Fibroblast of pulmonary artery (primary cell): ENCODE measurements at regions not wholly inside any gene's neighbourhood (a gene's known extent, or its start where the extent isn't known, plus 50 kb on each side); places are given as distances from the start of the nearest gene placed in this dataset.

Source experiments
- DNase-seq: peaks from one replicate; pipeline ENCODE4 v3.0.0-alpha.2; 2010; ENCODE audit warnings: low read depth
- H3K4me3 ChIP-seq: replicated peaks from 2 replicates; pipeline ENCODE4 v1.5.1; 2011; ENCODE audit warnings: low read depth, mild to moderate bottlenecking, control low read depth, low read length, moderate library complexity
- CTCF ChIP-seq: IDR thresholded peaks from 2 replicates; pipeline ENCODE4 v1.5.1; 2011; ENCODE audit warnings: mild to moderate bottlenecking, control low read depth, low read length, inconsistent platforms; ENCODE audit errors: missing control alignments

DNA sequence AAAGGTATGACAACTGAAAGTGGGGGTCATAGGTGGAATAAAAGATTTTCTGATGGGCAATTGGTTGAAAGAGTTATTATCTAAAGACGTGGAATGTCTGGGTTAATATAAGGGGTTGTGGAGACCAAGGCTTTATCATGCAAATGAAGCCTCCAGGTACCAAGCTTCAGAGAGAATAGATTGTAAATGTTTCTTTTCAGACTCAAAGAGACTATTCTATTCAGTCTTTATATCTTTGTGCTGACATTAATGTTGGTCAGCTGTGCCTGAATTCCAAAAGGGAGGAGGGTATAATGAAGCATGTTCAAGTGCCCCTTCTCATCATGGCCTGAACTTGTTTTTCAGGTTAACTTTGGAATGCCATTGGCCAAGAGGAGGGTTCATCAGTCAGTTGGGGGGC, 145.3 kb downstream of the SETD4 start:
- DNase-seq = no peak
- no peak overlapping the region for H3K4me3 ChIP-seq
- TF ChIP-seq CTCF = no peak

GRCh38 chr21:35911412-35912191, 148.7 kb downstream of the SETD4 start:
- no peak for TF ChIP-seq CTCF
- no peak overlapping the region for H3K4me3 ChIP-seq
- no peak for DNase-seq

DNA sequence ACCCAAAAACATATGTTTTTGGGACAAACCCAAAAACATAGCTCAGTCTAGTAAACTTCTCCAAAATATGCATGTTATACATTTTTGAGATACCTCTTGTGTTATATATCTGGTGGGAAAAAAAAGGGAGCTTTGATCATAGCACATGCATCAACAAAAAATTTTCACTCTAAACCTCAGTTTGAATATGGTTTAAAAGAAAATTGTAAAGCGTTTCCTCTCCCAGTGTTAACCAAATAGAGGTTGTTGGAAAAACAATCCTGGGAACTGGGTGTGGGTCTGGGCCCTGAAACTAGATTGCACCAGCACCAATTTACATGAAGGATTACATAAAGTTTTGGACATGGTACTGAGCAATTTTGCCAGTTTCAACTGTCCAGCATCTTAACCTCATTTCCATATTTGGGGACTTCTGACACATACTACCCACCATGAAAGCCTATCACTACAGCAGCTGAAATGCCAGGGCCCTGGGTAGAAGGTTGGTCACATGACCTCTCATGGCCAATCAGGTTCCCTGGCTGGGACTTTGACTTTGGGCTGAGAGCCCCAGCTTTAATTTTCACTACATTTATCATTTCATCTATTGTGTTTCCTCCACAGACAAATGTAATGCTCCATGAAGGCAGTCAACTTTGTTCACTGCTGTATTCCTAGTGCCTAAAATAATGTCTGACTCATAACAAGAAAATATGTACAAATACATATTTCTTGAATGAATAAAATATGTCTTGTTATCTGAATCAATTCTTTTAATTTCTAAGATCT, 150.7 kb downstream of the SETD4 start:
- H3K4me3 ChIP-seq = no peak overlapping the region
- peak; percentile 14 for DNase-seq
- no peak for TF ChIP-seq CTCF

DNA sequence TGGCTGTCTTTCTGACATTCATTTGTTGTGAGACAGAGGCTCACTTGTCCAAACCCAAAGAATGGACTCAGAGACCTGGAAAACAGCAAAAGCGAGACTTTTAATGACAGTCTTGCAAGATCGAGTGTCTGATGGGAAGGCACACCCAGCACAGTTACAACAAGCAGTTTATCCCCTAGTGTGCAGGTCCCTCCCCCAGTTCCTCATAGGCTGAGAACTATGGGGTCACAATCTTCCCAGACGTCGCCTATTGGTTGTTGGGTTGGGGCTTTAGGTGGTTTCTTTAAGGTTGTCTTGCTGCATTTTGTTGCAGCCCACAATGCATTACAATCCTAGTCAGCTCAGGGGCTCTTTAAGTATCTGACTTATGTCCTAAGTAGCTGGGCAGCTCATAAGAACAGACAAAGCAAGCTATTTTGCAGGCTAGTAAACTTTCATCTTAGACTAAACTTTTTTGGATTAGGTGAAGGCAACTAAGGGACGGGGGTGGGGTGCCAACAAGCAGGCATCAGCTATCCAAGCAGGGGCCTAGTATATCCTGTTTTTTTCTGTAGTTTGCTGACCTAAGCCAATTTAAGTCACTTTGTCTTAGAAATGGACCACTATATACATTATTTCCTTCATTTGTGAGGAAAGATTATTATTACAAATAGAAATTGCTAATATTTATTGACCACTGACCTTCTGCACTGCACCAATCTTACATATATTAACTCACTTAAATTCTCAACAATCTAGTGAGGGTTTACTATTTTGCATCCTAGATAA, 151.8 kb downstream of the SETD4 start:
- H3K4me3 ChIP-seq = no peak overlapping the region
- DNase-seq = no peak
- TF ChIP-seq CTCF = no peak

- no peak for DNase-seq
- H3K4me3 ChIP-seq = no peak overlapping the region
- TF ChIP-seq CTCF = no peak
Observed at GRCh38 chr21:35906586-35906985, 153.7 kb downstream of the SETD4 start.

DNA sequence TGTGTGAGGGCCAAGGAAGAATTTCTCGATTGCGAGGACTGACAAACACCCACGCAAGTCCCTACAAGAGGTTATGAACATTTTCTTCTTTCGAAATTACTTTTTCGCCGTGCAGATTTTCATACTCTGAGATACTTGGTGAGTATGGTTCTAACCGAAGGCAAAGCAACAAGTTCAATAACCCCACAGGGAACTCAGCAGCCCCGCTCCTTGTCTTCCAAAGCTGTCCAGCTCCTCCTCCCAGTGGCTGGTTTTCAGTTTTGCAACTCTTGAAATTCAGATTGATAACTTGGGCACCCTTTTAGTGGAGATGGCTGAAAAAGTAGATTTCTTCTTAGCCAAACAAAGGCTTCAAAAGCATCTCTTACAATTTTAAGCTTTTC, 154.4 kb downstream of the SETD4 start:
- DNase-seq = no peak
- H3K4me3 ChIP-seq = no peak overlapping the region
- TF ChIP-seq CTCF = no peak
